CD14-positive monocyte (primary cell): ENCODE measurements at regions not wholly inside any gene's neighbourhood (a gene's known extent, or its start where the extent isn't known, plus 50 kb on each side); places are given as distances from the start of the nearest gene placed in this dataset.

ENCODE experiments used
- DNase-seq, 3 donors: peaks; one replicate each; pipeline ENCODE4 v3.0.0-alpha.2; 2011 to 2022
- H2AFZ ChIP-seq: 2 replicates; pipeline ENCODE4 v1.6.0; 2012; ENCODE audit warnings: mild to moderate bottlenecking, low read depth, low read length, inconsistent platforms; ENCODE audit not compliant: insufficient read depth, poor library complexity, severe bottlenecking
- H3K27ac ChIP-seq, 2 donors: 1 replicate in 1 of 2; 2 replicates in 1 of 2; pipeline ENCODE4 v1.5.1; 2012 to 2013; ENCODE audit warnings: low read length in 2 of 2, control low read depth in 1 of 2, inconsistent platforms in 1 of 2, low read depth in 1 of 2, mild to moderate bottlenecking in 1 of 2
- H3K27me3 ChIP-seq, 2 donors: one replicate each; pipeline versions ENCODE4 v1.6.0 to v1.6.1; 2011 to 2013; ENCODE audit warnings: low read length in 2 of 2; ENCODE audit not compliant: control insufficient read depth in 2 of 2, insufficient read depth in 2 of 2
- H3K36me3 ChIP-seq, 2 donors: replicated peaks in 1 of 2; 1 replicate in 1 of 2; 2 replicates in 1 of 2; pipeline versions ENCODE4 v1.5.1 to v1.6.1; 2012 to 2013; ENCODE audit warnings: low read length in 2 of 2, control low read depth in 1 of 2, inconsistent platforms in 1 of 2, mild to moderate bottlenecking in 1 of 2; ENCODE audit not compliant: insufficient read depth in 2 of 2, control insufficient read depth in 1 of 2
- H3K4me1 ChIP-seq, 2 donors: 1 replicate in 1 of 2; 2 replicates in 1 of 2; pipeline versions ENCODE4 v1.5.1 to v1.6.1; 2012 to 2013; ENCODE audit warnings: low read length in 2 of 2, control low read depth in 1 of 2, inconsistent platforms in 1 of 2, mild to moderate bottlenecking in 1 of 2, moderate library complexity in 1 of 2; ENCODE audit not compliant: insufficient read depth in 2 of 2, control insufficient read depth in 1 of 2
- H3K4me2 ChIP-seq: replicated peaks from 2 replicates; pipeline ENCODE3; 2012; ENCODE audit warnings: low read length, moderate library complexity, mild to moderate bottlenecking; ENCODE audit not compliant: poor library complexity, severe bottlenecking; ENCODE audit errors: extremely low read depth
- H3K4me3 ChIP-seq, 3 experiments: fragments of 200-600 bp in 1 of 3; sonication (generic) in 1 of 3; replicated peaks in 1 of 3; 1 replicate in 2 of 3; 2 replicates in 1 of 3; pipeline ENCODE4 v1.5.1; 2011 to 2013; ENCODE audit warnings: low read length in 3 of 3, mild to moderate bottlenecking in 3 of 3, control low read depth in 2 of 3, low read depth in 2 of 3, inconsistent platforms in 1 of 3, moderate library complexity in 1 of 3
- H3K79me2 ChIP-seq: 2 replicates; pipeline ENCODE4 v1.6.0; 2012; ENCODE audit warnings: mild to moderate bottlenecking, control low read depth, inconsistent platforms, low read length, moderate library complexity; ENCODE audit not compliant: insufficient read depth
- H3K9ac ChIP-seq: 2 replicates; pipeline ENCODE4 v1.6.0; 2017; ENCODE audit warnings: low read length, mild to moderate bottlenecking; ENCODE audit not compliant: insufficient read depth, poor library complexity, severe bottlenecking
- H3K9me3 ChIP-seq, 2 donors: replicated peaks in 1 of 2; 1 replicate in 1 of 2; 2 replicates in 1 of 2; pipeline versions ENCODE4 v1.5.1 to v1.6.1; 2012 to 2013; ENCODE audit warnings: low read length in 2 of 2, control low read depth in 1 of 2; ENCODE audit not compliant: control insufficient read depth in 1 of 2, insufficient read depth in 1 of 2
- H4K20me1 ChIP-seq: 2 replicates; pipeline ENCODE4 v1.6.0; 2012; ENCODE audit warnings: mild to moderate bottlenecking, low read length, control low read depth, moderate library complexity; ENCODE audit not compliant: insufficient read depth
- H3K27ac Mint-ChIP-seq, 7 donors: one replicate each; pipeline ENCODE4 v1.8.0; 2020; ENCODE audit warnings: mild to moderate bottlenecking in 7 of 7, mixed read lengths in 7 of 7, moderate library complexity in 6 of 7, inconsistent platforms in 2 of 7
- H3K27me3 Mint-ChIP-seq, 3 donors: one replicate each; pipeline ENCODE4 v1.8.0; 2021 to 2022; ENCODE audit warnings: low read depth in 3 of 3, mild to moderate bottlenecking in 3 of 3, mixed read lengths in 3 of 3, moderate library complexity in 3 of 3, inconsistent platforms in 1 of 3
- H3K36me3 Mint-ChIP-seq, 2 donors: one replicate each; pipeline ENCODE4 v1.8.0; 2020; ENCODE audit warnings: mixed read lengths in 2 of 2, inconsistent platforms in 1 of 2, mild to moderate bottlenecking in 1 of 2
- H3K4me1 Mint-ChIP-seq: one replicate; pipeline ENCODE4 v1.8.0; 2020; ENCODE audit warnings: mild to moderate bottlenecking, mixed read lengths
- H3K4me3 Mint-ChIP-seq, 2 donors: one replicate each; pipeline ENCODE4 v1.8.0; 2020; ENCODE audit warnings: mild to moderate bottlenecking in 2 of 2, mixed read lengths in 2 of 2, moderate library complexity in 1 of 2
- H3K9me3 Mint-ChIP-seq, 7 donors: one replicate each; pipeline ENCODE4 v1.8.0; 2020 to 2022; ENCODE audit warnings: mixed read lengths in 7 of 7, mild to moderate bottlenecking in 6 of 7, moderate library complexity in 6 of 7, inconsistent platforms in 2 of 7
- CTCF ChIP-seq: fragments of 200-600 bp; IDR thresholded peaks from one replicate; pipeline ENCODE4 v1.8.0; 2022; ENCODE audit warnings: antibody characterized with exemption, mild to moderate bottlenecking
- WGBS: methylation state at CpG from one replicate; pipeline ENCODE4 v1.1.5; 2013; ENCODE audit warnings: missing lambda C conversion rate; ENCODE audit not compliant: insufficient coverage; 5-methylcytosine and 5-hydroxymethylcytosine counted together
- intact Hi-C, 2 donors: fragments of 100-400 bp; cut with micrococcal nuclease; formaldehyde crosslinking; loops; one replicate each; pipeline versions ENCODE4 v1.15.0 to v1.15.1; 2023

GRCh38 chr19:13699786-13700185 lies 64.5 kb upstream of the MRI1 start:
- Histone ChIP-seq H3K4me3 (no peak overlapping the region), H3K36me3 (no peaks in the 10 kb centered on the region), H2AFZ (no peak overlapping the region), H3K4me1 (no peaks in the 10 kb centered on the region), H4K20me1 (no peaks in the 10 kb centered on the region), H3K27me3 (peaks cover 2 to 5% of the 10 kb centered on the region in 2 donors), H3K9me3 (peaks cover 3 to 6% of the 10 kb centered on the region in 2 donors), H3K9ac (no peak overlapping the region), H3K4me2 (no peak overlapping the region), H3K79me2 (no peaks in the 10 kb centered on the region), H3K27ac (no peak overlapping the region)
- intact Hi-C loops = no loop called here
- Mint-ChIP-seq H3K27ac (no peak overlapping the region), H3K27me3 (peaks cover 7 to 22% (median 22%) of the 10 kb centered on the region in 3 donors), H3K9me3 (peaks cover 5 to 17% (median 13%) of the 10 kb centered on the region in 7 donors), H3K4me1 (no peaks in the 10 kb centered on the region), H3K4me3 (no peak overlapping the region), H3K36me3 (peaks cover 0 to 2% of the 10 kb centered on the region in 2 donors)
- WGBS = 50% methylated on average over 1 of the region's 4 CpGs
- DNase-seq = no peak
- no peak for TF ChIP-seq CTCF

DNA sequence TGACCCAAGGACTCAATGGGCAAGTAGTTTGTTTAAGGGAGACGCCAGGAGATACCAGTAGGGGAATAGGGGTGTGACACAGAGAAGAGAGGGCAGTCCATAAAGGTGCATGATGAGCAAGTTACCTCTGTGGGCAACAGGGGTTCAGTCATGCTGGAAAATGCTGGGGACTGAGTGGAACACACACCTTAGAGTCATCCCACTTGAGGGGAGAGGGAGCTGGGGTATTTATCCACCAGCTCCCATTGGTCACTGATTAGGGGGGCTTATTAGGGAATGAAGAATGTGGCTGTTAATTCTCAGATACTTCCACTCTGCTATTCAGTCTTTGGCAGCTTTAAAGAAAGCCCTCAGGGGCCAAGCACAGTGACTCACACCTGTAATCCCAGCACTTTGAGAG lies 67.5 kb upstream of the MRI1 start:
- DNase-seq = no peak
- H3K4me3 Mint-ChIP-seq = no peak overlapping the region
- H3K27ac Mint-ChIP-seq = no peak overlapping the region
- no peaks in the 10 kb centered on the region for H3K36me3 ChIP-seq
- H3K4me1 Mint-ChIP-seq = no peaks in the 10 kb centered on the region
- H3K36me3 Mint-ChIP-seq = peaks cover 0 to 2% of the 10 kb centered on the region in 2 donors
- peaks cover 5 to 10% (median 7%) of the 10 kb centered on the region in 7 donors for H3K9me3 Mint-ChIP-seq
- H3K27me3 ChIP-seq = peaks cover 2 to 4% of the 10 kb centered on the region in 2 donors
- no peak for TF ChIP-seq CTCF
- no peaks in the 10 kb centered on the region for H4K20me1 ChIP-seq
- no peak overlapping the region for H3K4me2 ChIP-seq
- peaks cover 7 to 18% (median 18%) of the 10 kb centered on the region in 3 donors for H3K27me3 Mint-ChIP-seq
- H3K9me3 ChIP-seq = peaks cover 3 to 5% of the 10 kb centered on the region in 2 donors
- no peak overlapping the region for H3K9ac ChIP-seq
- no peaks in the 10 kb centered on the region for H3K79me2 ChIP-seq
- H3K27ac ChIP-seq = no peak overlapping the region
- H3K4me3 ChIP-seq = no peak overlapping the region
- no peaks in the 10 kb centered on the region for H3K4me1 ChIP-seq
- 75% methylated on average over 1 of the region's 1 CpG for WGBS
- no peak overlapping the region for H2AFZ ChIP-seq
- intact Hi-C loops = no loop called here
